Stomach (tissue), 8 donors: ENCODE measurements at regions not wholly inside any gene's neighbourhood (a gene's known extent, or its start where the extent isn't known, plus 50 kb on each side); places are given as distances from the start of the nearest gene placed in this dataset.

ENCODE experiments used
- DNase-seq, 2 donors: peaks; one replicate each; pipeline versions ENCODE4 v3.0.0 to v3.0.0-alpha.2; 2013 to 2019
- H3K27ac ChIP-seq, 5 donors: fragments of 200-600 bp in 4 of 5; sonication (generic) in 4 of 5; one replicate each; pipeline ENCODE4 v1.5.1; 2013 to 2019; ENCODE audit warnings: mild to moderate bottlenecking in 1 of 5, moderate library complexity in 1 of 5
- H3K27me3 ChIP-seq, 3 donors: fragments of 200-600 bp; sonication (generic); one replicate each; pipeline ENCODE4 v1.5.1; 2017 to 2019; ENCODE audit warnings: mixed run types in 1 of 3
- H3K36me3 ChIP-seq, 4 donors: fragments of 200-600 bp; sonication (generic); 1 replicate in 3 of 4; 2 replicates in 1 of 4; pipeline ENCODE4 v1.5.1; 2016 to 2019
- H3K4me1 ChIP-seq, 4 donors: fragments of 200-600 bp; sonication (generic); one replicate each; pipeline ENCODE4 v1.5.1; 2016 to 2019
- H3K4me3 ChIP-seq, 4 donors: fragments of 200-600 bp; sonication (generic) in 3 of 4; one replicate each; pipeline ENCODE4 v1.5.1; 2016 to 2019; ENCODE audit warnings: mild to moderate bottlenecking in 1 of 4
- H3K9me3 ChIP-seq, 4 donors: fragments of 200-600 bp; sonication (generic); one replicate each; pipeline ENCODE4 v1.5.1; 2016 to 2019
- CTCF ChIP-seq, 7 experiments: fragments of 450-650 bp in 4 of 7; fragments of 200-600 bp in 3 of 7; sonication (generic) in 3 of 7; IDR thresholded peaks; one replicate each; pipeline ENCODE4 v1.5.1; 2016 to 2019; ENCODE audit warnings: antibody characterized with exemption in 7 of 7, control low read depth in 2 of 7, mild to moderate bottlenecking in 1 of 7
- EP300 ChIP-seq: sonication (generic); formaldehyde crosslinking; IDR thresholded peaks from one replicate; pipeline ENCODE4 v1.6.1; 2017; ENCODE audit warnings: antibody characterized with exemption
- POLR2A ChIP-seq, 4 donors: fragments of 450-650 bp; IDR thresholded peaks; one replicate each; pipeline ENCODE4 v1.6.1; 2016; ENCODE audit warnings: antibody characterized with exemption in 4 of 4, control low read depth in 2 of 4, mild to moderate bottlenecking in 1 of 4, moderate library complexity in 1 of 4
- POLR2AphosphoS5 ChIP-seq, 3 donors: sonication (generic); formaldehyde crosslinking; IDR thresholded peaks; one replicate each; pipeline ENCODE4 v1.6.1; 2016; ENCODE audit warnings: antibody characterized with exemption in 3 of 3
- WGBS, 5 donors: extraction: QIAGEN DNeasy Blood & Tissue Kit in 3 of 5; methylation state at CpG; one replicate each; pipeline versions ENCODE4 v1.1.5 to v1.1.7; 2013 to 2018; 5-methylcytosine and 5-hydroxymethylcytosine counted together
- intact Hi-C: fragments of 100-400 bp; cut with DNase I; formaldehyde crosslinking; loops from one replicate; pipeline ENCODE4 v1.15.1; 2023; ENCODE audit warnings: low total_unique reads
- donor health status: healthy with polysubstance abuse.
- donor health status: Bipolar disorder and iron deficiency.
- donor health status: healthy.

GRCh38 chr4:20493761-20494353, 206.4 kb upstream of the PACRGL start:
- no peaks in the 10 kb centered on the region for H3K27me3 ChIP-seq
- H3K27ac ChIP-seq, result no peak overlapping the region
- no peaks in the 10 kb centered on the region for H3K36me3 ChIP-seq
- H3K9me3 ChIP-seq, result no peaks in the 10 kb centered on the region
- TF ChIP-seq EP300 (no peak), POLR2A (IDR thresholded peaks at IDR 0.05) (no peak), CTCF (IDR thresholded peaks at IDR 0.05) (no peak), POLR2AphosphoS5 (IDR thresholded peaks at IDR 0.05) (no peak)
- WGBS, 5 donors, result 68 to 91% (median 78%) methylated on average over 1 of the region's 1 CpG
- H3K4me1 ChIP-seq, result no peaks in the 10 kb centered on the region
- no peak overlapping the region for H3K4me3 ChIP-seq
- DNase-seq, result no peak
- intact Hi-C loops, result no loop called here

DNA sequence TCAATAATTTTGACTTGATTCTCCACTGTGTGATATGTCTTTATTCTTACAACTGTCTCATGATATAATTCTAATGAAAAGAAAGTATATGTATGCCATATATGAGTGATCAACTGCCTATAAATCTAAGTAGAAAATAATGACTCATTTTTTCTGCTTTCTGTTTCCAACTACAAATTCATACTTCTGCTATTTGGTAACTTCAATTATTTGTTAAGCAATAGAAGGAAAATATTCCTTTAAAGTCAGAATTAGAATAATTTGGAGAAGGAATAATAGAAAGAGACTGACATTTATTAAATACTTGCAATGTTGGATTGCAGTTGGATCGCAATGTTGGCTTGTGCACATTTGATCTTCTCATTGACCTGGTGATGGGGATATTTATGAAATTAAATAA, 204.2 kb upstream of the PACRGL start:
- Histone ChIP-seq H3K36me3 (no peaks in the 10 kb centered on the region), H3K9me3 (no peaks in the 10 kb centered on the region), H3K4me1 (no peaks in the 10 kb centered on the region), H3K4me3 (no peak overlapping the region), H3K27ac (no peak overlapping the region), H3K27me3 (no peaks in the 10 kb centered on the region)
- intact Hi-C loops, result no loop called here
- no peak for DNase-seq
- WGBS, 5 donors, result 92 to 97% (median 95%) methylated on average over 1 of the region's 1 CpG
- TF ChIP-seq EP300, result no peak
- TF ChIP-seq POLR2A (IDR thresholded peaks at IDR 0.05), result no peak
- TF ChIP-seq CTCF (IDR thresholded peaks at IDR 0.05), result no peak
- no peak for TF ChIP-seq POLR2AphosphoS5 (IDR thresholded peaks at IDR 0.05)

GRCh38 chr4:20504146-20504545, 196.1 kb upstream of the PACRGL start:
- Histone ChIP-seq H3K27me3 (no peaks in the 10 kb centered on the region), H3K36me3 (no peaks in the 10 kb centered on the region), H3K9me3 (no peaks in the 10 kb centered on the region), H3K4me1 (no peaks in the 10 kb centered on the region), H3K27ac (no peak overlapping the region), H3K4me3 (no peak overlapping the region)
- no peak for DNase-seq
- TF ChIP-seq EP300, result no peak
- no peak for TF ChIP-seq CTCF (IDR thresholded peaks at IDR 0.05)
- TF ChIP-seq POLR2A (IDR thresholded peaks at IDR 0.05), result no peak
- no peak for TF ChIP-seq POLR2AphosphoS5 (IDR thresholded peaks at IDR 0.05)
- intact Hi-C loops, result no loop called here
- WGBS, 5 donors, result 72 to 89% (median 81%) methylated on average over 3 of the region's 3 CpGs

DNA sequence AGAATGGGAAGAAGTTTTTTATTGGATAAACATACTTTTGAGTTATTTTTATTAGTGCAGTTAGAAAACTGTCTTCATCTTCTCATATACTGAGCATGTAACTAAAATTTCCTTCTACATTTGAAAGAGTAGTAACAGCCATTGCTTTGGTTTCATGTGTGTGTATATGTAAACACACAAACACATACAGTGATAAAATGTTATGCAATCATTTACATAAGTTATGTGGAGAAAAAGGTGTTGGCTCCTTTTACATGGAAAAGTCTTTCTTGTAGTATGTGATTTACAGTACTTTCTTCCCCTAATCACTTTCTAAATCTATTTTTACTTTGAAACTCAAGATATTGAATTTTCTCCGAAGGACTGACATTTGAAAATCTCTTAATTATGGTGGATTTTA, 194.3 kb upstream of the PACRGL start:
- Histone ChIP-seq H3K4me3 (no peak overlapping the region), H3K4me1 (no peaks in the 10 kb centered on the region), H3K27me3 (no peaks in the 10 kb centered on the region), H3K27ac (no peak overlapping the region), H3K36me3 (no peaks in the 10 kb centered on the region), H3K9me3 (no peaks in the 10 kb centered on the region)
- WGBS, 5 donors, result 78 to 94% (median 87%) methylated on average over 1 of the region's 1 CpG
- DNase-seq, result no peak
- intact Hi-C loops, result no loop called here
- no peak for TF ChIP-seq POLR2AphosphoS5 (IDR thresholded peaks at IDR 0.05)
- no peak for TF ChIP-seq EP300
- no peak for TF ChIP-seq CTCF (IDR thresholded peaks at IDR 0.05)
- TF ChIP-seq POLR2A (IDR thresholded peaks at IDR 0.05), result no peak
